Hepatocyte (in vitro differentiated cells): ENCODE measurements at regions not wholly inside any gene's neighbourhood (a gene's known extent, or its start where the extent isn't known, plus 50 kb on each side); places are given as distances from the start of the nearest gene placed in this dataset.

ENCODE experiments used
- EZH2 ChIP-seq: fragments of 200-600 bp; sonication (generic); IDR thresholded peaks from 2 replicates; pipeline ENCODE4 v1.6.1; 2016; ENCODE audit warnings: antibody characterized with exemption, mild to moderate bottlenecking, borderline replicate concordance
- EZH2phosphoT487 ChIP-seq: fragments of 200-600 bp; sonication (generic); IDR thresholded peaks from one replicate; pipeline ENCODE4 v1.6.1; 2018; ENCODE audit warnings: antibody characterized with exemption, mild to moderate bottlenecking, low read depth, moderate library complexity; ENCODE audit not compliant: unreplicated experiment, severe bottlenecking
- TF ChIP-seq, protein P1 (sequence below): fragments of 200-600 bp; sonication (generic); IDR thresholded peaks from 2 replicates; pipeline ENCODE4 v1.5.1; 2016; ENCODE audit warnings: antibody characterized with exemption, mild to moderate bottlenecking; ENCODE audit not compliant: poor library complexity

DNA sequence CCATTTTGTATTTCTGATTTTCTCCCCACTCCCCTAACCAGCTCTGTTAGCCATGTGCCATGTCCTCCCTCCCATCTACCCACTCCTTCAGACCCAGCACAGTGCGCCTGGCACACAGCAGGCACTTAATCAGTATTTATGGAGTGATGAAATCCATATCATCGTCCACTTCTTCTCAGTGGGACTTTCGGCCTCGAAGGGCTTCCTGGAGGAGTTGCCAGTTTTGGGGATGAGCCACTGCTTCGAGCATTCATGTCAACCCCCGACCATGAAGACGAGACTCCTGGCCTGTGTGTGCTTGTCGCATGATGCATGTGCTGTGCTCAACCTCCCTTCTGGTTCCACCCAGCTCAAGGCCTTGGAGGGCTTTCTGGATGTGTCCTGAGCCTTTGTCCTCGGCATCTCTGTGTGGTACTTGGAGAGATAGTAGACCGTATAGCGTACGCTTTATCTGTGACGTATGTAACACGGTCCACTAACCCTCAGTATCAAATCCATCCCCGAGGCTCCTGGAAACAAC, 119.5 kb upstream of the RTL1 start:
- TF ChIP-seq, protein P1, sequence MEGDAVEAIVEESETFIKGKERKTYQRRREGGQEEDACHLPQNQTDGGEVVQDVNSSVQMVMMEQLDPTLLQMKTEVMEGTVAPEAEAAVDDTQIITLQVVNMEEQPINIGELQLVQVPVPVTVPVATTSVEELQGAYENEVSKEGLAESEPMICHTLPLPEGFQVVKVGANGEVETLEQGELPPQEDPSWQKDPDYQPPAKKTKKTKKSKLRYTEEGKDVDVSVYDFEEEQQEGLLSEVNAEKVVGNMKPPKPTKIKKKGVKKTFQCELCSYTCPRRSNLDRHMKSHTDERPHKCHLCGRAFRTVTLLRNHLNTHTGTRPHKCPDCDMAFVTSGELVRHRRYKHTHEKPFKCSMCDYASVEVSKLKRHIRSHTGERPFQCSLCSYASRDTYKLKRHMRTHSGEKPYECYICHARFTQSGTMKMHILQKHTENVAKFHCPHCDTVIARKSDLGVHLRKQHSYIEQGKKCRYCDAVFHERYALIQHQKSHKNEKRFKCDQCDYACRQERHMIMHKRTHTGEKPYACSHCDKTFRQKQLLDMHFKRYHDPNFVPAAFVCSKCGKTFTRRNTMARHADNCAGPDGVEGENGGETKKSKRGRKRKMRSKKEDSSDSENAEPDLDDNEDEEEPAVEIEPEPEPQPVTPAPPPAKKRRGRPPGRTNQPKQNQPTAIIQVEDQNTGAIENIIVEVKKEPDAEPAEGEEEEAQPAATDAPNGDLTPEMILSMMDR, result no peak
- TF ChIP-seq EZH2, result no peak
- no peak for TF ChIP-seq EZH2phosphoT487
